H9 (cell line): ENCODE measurements at regions not wholly inside any gene's neighbourhood (a gene's known extent, or its start where the extent isn't known, plus 50 kb on each side); places are given as distances from the start of the nearest gene placed in this dataset.

Experiments used
- DNase-seq: peaks from one replicate; pipeline ENCODE4 v3.0.0-alpha.2; 2017
- H2AFZ ChIP-seq: one replicate; pipeline ENCODE4 v1.6.1; 2013; ENCODE audit warnings: mild to moderate bottlenecking, low read length, control low read depth, moderate library complexity
- H2AK5ac ChIP-seq: 2 replicates; pipeline ENCODE4 v1.6.1; 2013; ENCODE audit warnings: low read length, control low read depth, mixed read lengths; ENCODE audit not compliant: insufficient read length
- H2BK120ac ChIP-seq: one replicate; pipeline ENCODE4 v1.6.1; 2013; ENCODE audit warnings: low read depth, mild to moderate bottlenecking, low read length, control low read depth, inconsistent platforms; ENCODE audit not compliant: poor library complexity, severe bottlenecking
- H2BK12ac ChIP-seq: 2 replicates; pipeline ENCODE4 v1.6.1; 2013; ENCODE audit warnings: low read length, control low read depth, mixed read lengths, low read depth; ENCODE audit not compliant: insufficient read length
- H2BK15ac ChIP-seq: 2 replicates; pipeline ENCODE4 v1.6.1; 2013; ENCODE audit warnings: low read depth, low read length, control low read depth
- H2BK20ac ChIP-seq: one replicate; pipeline ENCODE4 v1.6.1; 2013; ENCODE audit warnings: low read depth, mild to moderate bottlenecking, low read length, control low read depth, inconsistent platforms; ENCODE audit not compliant: poor library complexity, severe bottlenecking
- H2BK5ac ChIP-seq: 2 replicates; pipeline ENCODE4 v1.6.1; 2013; ENCODE audit warnings: low read length, control low read depth, mixed read lengths; ENCODE audit not compliant: insufficient read length
- H3K14ac ChIP-seq: 2 replicates; pipeline ENCODE4 v1.6.1; 2013; ENCODE audit warnings: low read length, control low read depth; ENCODE audit not compliant: insufficient read depth
- H3K18ac ChIP-seq: 2 replicates; pipeline ENCODE4 v1.6.1; 2013; ENCODE audit warnings: low read depth, mild to moderate bottlenecking, mixed read lengths, low read length, control low read depth; ENCODE audit not compliant: insufficient read length
- H3K23ac ChIP-seq: 2 replicates; pipeline ENCODE4 v1.6.1; 2013; ENCODE audit warnings: low read length, control low read depth, mixed read lengths, low read depth; ENCODE audit not compliant: insufficient read length
- H3K23me2 ChIP-seq: 2 replicates; pipeline ENCODE4 v1.6.1; 2013; ENCODE audit warnings: low read depth, mild to moderate bottlenecking, mixed read lengths, low read length, control low read depth; ENCODE audit not compliant: insufficient read length, poor library complexity, severe bottlenecking
- H3K27ac ChIP-seq: 2 replicates; pipeline ENCODE4 v1.5.1; 2013; ENCODE audit warnings: low read length, control low read depth, mixed read lengths, low read depth; ENCODE audit not compliant: insufficient read length
- H3K27me3 ChIP-seq: 2 replicates; pipeline ENCODE4 v1.6.1; 2013; ENCODE audit warnings: low read length, control low read depth, inconsistent platforms; ENCODE audit not compliant: insufficient read depth
- H3K4ac ChIP-seq: 2 replicates; pipeline ENCODE4 v1.6.1; 2013; ENCODE audit warnings: low read depth, mild to moderate bottlenecking, control low read depth, inconsistent platforms, low read length, moderate library complexity
- H3K4me1 ChIP-seq: 2 replicates; pipeline ENCODE4 v1.6.1; 2013; ENCODE audit warnings: low read length, control low read depth, inconsistent platforms; ENCODE audit not compliant: insufficient read depth
- H3K4me2 ChIP-seq: 2 replicates; pipeline ENCODE4 v1.6.1; 2013; ENCODE audit warnings: low read length, control low read depth, mixed read lengths; ENCODE audit not compliant: insufficient read length, insufficient read depth
- H3K56ac ChIP-seq: 2 replicates; pipeline ENCODE4 v1.6.1; 2013; ENCODE audit warnings: low read depth, mild to moderate bottlenecking, mixed read lengths, low read length, control low read depth; ENCODE audit not compliant: insufficient read length
- H3K79me1 ChIP-seq: 2 replicates; pipeline ENCODE4 v1.6.1; 2013; ENCODE audit warnings: low read depth, mild to moderate bottlenecking, moderate library complexity, low read length, control low read depth, inconsistent platforms; ENCODE audit not compliant: insufficient read depth, poor library complexity, severe bottlenecking
- H3K79me2 ChIP-seq: 2 replicates; pipeline ENCODE4 v1.6.1; 2013; ENCODE audit warnings: low read length, control low read depth, inconsistent platforms; ENCODE audit not compliant: insufficient read depth
- H3K9ac ChIP-seq: 2 replicates; pipeline ENCODE4 v1.6.1; 2013; ENCODE audit warnings: low read length, control low read depth, mixed read lengths; ENCODE audit not compliant: insufficient read length; ENCODE audit errors: extremely low read depth
- H3K9me3 ChIP-seq: one replicate; pipeline ENCODE4 v1.6.1; 2013; ENCODE audit warnings: low read depth, low read length, inconsistent platforms; ENCODE audit not compliant: control insufficient read depth
- H3T11ph ChIP-seq: one replicate; pipeline ENCODE4 v1.6.1; 2013; ENCODE audit warnings: mild to moderate bottlenecking, low read length, control low read depth, inconsistent platforms
- H4K20me1 ChIP-seq: one replicate; pipeline ENCODE4 v1.6.1; 2013; ENCODE audit not compliant: control insufficient read depth, insufficient read length, insufficient read depth
- H4K5ac ChIP-seq: 2 replicates; pipeline ENCODE4 v1.6.1; 2013; ENCODE audit warnings: low read depth, mild to moderate bottlenecking, mixed read lengths, low read length, control low read depth; ENCODE audit not compliant: insufficient read length
- H4K8ac ChIP-seq: replicated peaks from 2 replicates; pipeline ENCODE4 v1.6.1; 2013; ENCODE audit warnings: low read length, control low read depth, mixed read lengths, low read depth; ENCODE audit not compliant: insufficient read length
- H4K91ac ChIP-seq: 2 replicates; pipeline ENCODE4 v1.6.1; 2013; ENCODE audit warnings: low read depth, mild to moderate bottlenecking, moderate library complexity, mixed read lengths, low read length, control low read depth; ENCODE audit not compliant: insufficient read length
- H3K27ac Mint-ChIP-seq, 3 experiments: 2 replicates in 2 of 3; 3 replicates in 1 of 3; pipeline ENCODE4 v1.8.0; 2020 to 2021; ENCODE audit warnings: mixed read lengths in 3 of 3, mild to moderate bottlenecking in 1 of 3, moderate library complexity in 1 of 3
- H3K27me3 Mint-ChIP-seq: 2 replicates; pipeline ENCODE4 v1.8.0; 2021; ENCODE audit warnings: low read depth, mild to moderate bottlenecking, moderate library complexity, mixed read lengths
- H3K36me3 Mint-ChIP-seq, 3 experiments: 2 replicates in 2 of 3; 3 replicates in 1 of 3; pipeline ENCODE4 v1.8.0; 2020 to 2021; ENCODE audit warnings: low read depth in 3 of 3, mixed read lengths in 3 of 3; ENCODE audit not compliant: insufficient read depth in 1 of 3
- H3K4me1 Mint-ChIP-seq, 2 experiments: 2 replicates each; pipeline ENCODE4 v1.8.0; 2020; ENCODE audit warnings: mixed read lengths in 2 of 2
- H3K4me3 Mint-ChIP-seq, 2 experiments: 2 replicates in 1 of 2; 3 replicates in 1 of 2; pipeline ENCODE4 v1.8.0; 2020 to 2021; ENCODE audit warnings: mild to moderate bottlenecking in 2 of 2, mixed read lengths in 2 of 2, moderate library complexity in 1 of 2
- H3K9me3 Mint-ChIP-seq, 2 experiments: 2 replicates in 1 of 2; 3 replicates in 1 of 2; pipeline ENCODE4 v1.8.0; 2020; ENCODE audit warnings: mild to moderate bottlenecking in 2 of 2, mixed read lengths in 2 of 2, moderate library complexity in 1 of 2
- CTCF ChIP-seq: fragments of 200-600 bp; sonication (generic); conservative IDR thresholded peaks from 3 replicates; pipeline ENCODE4 v1.8.0; 2021; ENCODE audit warnings: antibody characterized with exemption, mild to moderate bottlenecking
- WGBS: extraction: QIAGEN DNeasy Blood & Tissue Kit; methylation state at CpG from one replicate; pipeline ENCODE4 v1.1.7; 2013; ENCODE audit warnings: missing lambda C conversion rate, low lambda C conversion rate, mixed read lengths; ENCODE audit not compliant: insufficient read length; ENCODE audit errors: extremely low coverage; 5-methylcytosine and 5-hydroxymethylcytosine counted together

GRCh38 chr14:87161502-87161901 is 831.5 kb downstream of the GALC start:
- H3K23ac ChIP-seq: no peak overlapping the region
- no peaks in the 10 kb centered on the region for H4K20me1 ChIP-seq
- no peak overlapping the region for H3K27ac ChIP-seq
- peaks cover 75% of the 10 kb centered on the region for H3K27me3 Mint-ChIP-seq
- H2AFZ ChIP-seq: no peak overlapping the region
- WGBS: no CpG with 5 or more reads among the region's 4 CpGs
- DNase-seq: no peak
- no peak overlapping the region for H3K56ac ChIP-seq
- H2BK20ac ChIP-seq: no peak overlapping the region
- no peak overlapping the region for H3K4me3 Mint-ChIP-seq
- H3K4me1 ChIP-seq: no peaks in the 10 kb centered on the region; the same call in 1 of the 2 replicates
- no peak overlapping the region for H2BK15ac ChIP-seq
- H3T11ph ChIP-seq: no peak overlapping the region
- no peaks in the 10 kb centered on the region for H3K23me2 ChIP-seq
- peaks cover 14 to 15% of the 10 kb centered on the region in 2 experiments for H3K4me1 Mint-ChIP-seq
- H2AK5ac ChIP-seq: no peak overlapping the region
- no peak overlapping the region for H2BK120ac ChIP-seq
- no peak overlapping the region for H4K5ac ChIP-seq
- no peak overlapping the region for H3K18ac ChIP-seq
- no peak overlapping the region for H3K4me2 ChIP-seq
- TF ChIP-seq CTCF: no peak
- no peak overlapping the region for H4K8ac ChIP-seq
- H3K27ac Mint-ChIP-seq: no peak overlapping the region; a peak in 1 of 7 replicates
- H3K27me3 ChIP-seq: no peaks in the 10 kb centered on the region
- no peak overlapping the region for H3K9ac ChIP-seq
- H3K79me1 ChIP-seq: no peaks in the 10 kb centered on the region
- no peak overlapping the region for H2BK12ac ChIP-seq
- H2BK5ac ChIP-seq: no peak overlapping the region
- H3K9me3 Mint-ChIP-seq: peaks cover 0 to 3% of the 10 kb centered on the region in 2 experiments; a peak in 2 of 5 replicates
- no peak overlapping the region for H4K91ac ChIP-seq
- peaks cover 0 to 3% (median 2%) of the 10 kb centered on the region in 3 experiments; a peak in 2 of 7 replicates for H3K36me3 Mint-ChIP-seq
- no peak overlapping the region for H3K4ac ChIP-seq
- no peak overlapping the region for H3K14ac ChIP-seq
- H3K79me2 ChIP-seq: no peaks in the 10 kb centered on the region
- no peaks in the 10 kb centered on the region for H3K9me3 ChIP-seq
